CD4-positive, CD25-positive, alpha-beta regulatory T cell (primary cell): ENCODE measurements at regions not wholly inside any gene's neighbourhood (a gene's known extent, or its start where the extent isn't known, plus 50 kb on each side); places are given as distances from the start of the nearest gene placed in this dataset.

ENCODE experiments used
- ATAC-seq, 2 donors: fragments of 150-1000 bp; cut with Tn5 transposase; one replicate each; pipeline ENCODE4 v1.10.0; 2021; ENCODE audit warnings: low read depth in 2 of 2, moderate number of reproducible peaks in 2 of 2, moderate library complexity in 1 of 2
- DNase-seq, 3 donors: peaks; one replicate each; pipeline versions ENCODE4 v3.0.0 to v3.0.0-alpha.2; 2012 to 2022; ENCODE audit warnings: mixed read lengths in 1 of 3
- H3K27ac ChIP-seq: one replicate; pipeline ENCODE4 v1.7.0; 2013; ENCODE audit warnings: mild to moderate bottlenecking, low read length; ENCODE audit not compliant: insufficient read depth, poor library complexity, severe bottlenecking
- H3K27me3 ChIP-seq: one replicate; pipeline ENCODE4 v1.7.0; 2013; ENCODE audit warnings: low read length; ENCODE audit not compliant: control insufficient read depth, insufficient read depth
- H3K36me3 ChIP-seq: one replicate; pipeline ENCODE4 v1.7.0; 2013; ENCODE audit warnings: mild to moderate bottlenecking, low read length, moderate library complexity; ENCODE audit not compliant: control insufficient read depth, insufficient read depth
- H3K4me1 ChIP-seq: 2 replicates; pipeline ENCODE4 v1.7.0; 2013; ENCODE audit warnings: mild to moderate bottlenecking, low read length; ENCODE audit not compliant: insufficient read depth, control insufficient read depth, poor library complexity, severe bottlenecking
- H3K4me3 ChIP-seq: one replicate; pipeline ENCODE4 v1.7.0; 2013; ENCODE audit warnings: low read depth, mild to moderate bottlenecking, low read length, moderate library complexity
- H3K9me3 ChIP-seq, 2 experiments: 1 replicate in 1 of 2; 2 replicates in 1 of 2; pipeline ENCODE4 v1.7.0; 2013; ENCODE audit warnings: low read length in 2 of 2, mild to moderate bottlenecking in 1 of 2, moderate library complexity in 1 of 2; ENCODE audit not compliant: control insufficient read depth in 2 of 2
- H3K27ac Mint-ChIP-seq, 3 donors: one replicate each; pipeline ENCODE4 v1.8.0; 2020 to 2022; ENCODE audit warnings: mild to moderate bottlenecking in 3 of 3, mixed read lengths in 3 of 3, moderate library complexity in 2 of 3
- H3K27me3 Mint-ChIP-seq: one replicate; pipeline ENCODE4 v1.8.0; 2022; ENCODE audit warnings: mild to moderate bottlenecking, mixed read lengths
- H3K36me3 Mint-ChIP-seq: one replicate; pipeline ENCODE4 v1.8.0; 2020; ENCODE audit warnings: mixed read lengths
- H3K4me1 Mint-ChIP-seq, 4 donors: one replicate each; pipeline ENCODE4 v1.8.0; 2020 to 2022; ENCODE audit warnings: mixed read lengths in 4 of 4, mild to moderate bottlenecking in 1 of 4
- H3K4me3 Mint-ChIP-seq, 4 donors: one replicate each; pipeline ENCODE4 v1.8.0; 2020 to 2022; ENCODE audit warnings: mild to moderate bottlenecking in 4 of 4, mixed read lengths in 4 of 4, moderate library complexity in 3 of 4
- H3K9me3 Mint-ChIP-seq, 7 donors: one replicate each; pipeline ENCODE4 v1.8.0; 2020 to 2022; ENCODE audit warnings: mixed read lengths in 7 of 7, mild to moderate bottlenecking in 3 of 7, moderate library complexity in 2 of 7

DNA sequence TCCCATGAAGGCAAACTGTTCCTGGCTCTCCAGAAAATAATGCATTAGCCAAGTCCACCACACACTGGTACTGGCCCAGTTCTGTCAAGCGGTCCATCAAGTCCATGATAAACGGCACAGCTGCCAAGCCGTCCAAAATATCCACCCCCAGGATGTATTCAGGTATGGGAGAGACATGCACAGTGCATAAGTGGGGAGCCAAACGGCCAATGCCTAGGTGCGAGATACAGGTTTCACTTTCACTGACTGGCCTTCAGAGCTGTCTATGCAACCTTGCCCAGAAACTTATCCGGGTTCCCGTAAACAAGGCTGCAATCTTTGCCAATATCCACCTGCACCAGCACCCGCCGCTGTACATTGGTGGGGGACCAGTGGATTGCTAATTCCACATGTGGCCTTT lies 795.8 kb downstream of the EFNA5 start:
- H3K9me3 Mint-ChIP-seq: peaks cover 0 to 9% (median 1%) of the 10 kb centered on the region in 7 donors
- no peaks in the 10 kb centered on the region for H3K27me3 Mint-ChIP-seq
- Histone ChIP-seq H3K36me3 (no peaks in the 10 kb centered on the region), H3K27me3 (no peaks in the 10 kb centered on the region), H3K4me1 (no peaks in the 10 kb centered on the region), H3K9me3 (no peaks in the 10 kb centered on the region), H3K4me3 (no peak overlapping the region), H3K27ac (no peak overlapping the region)
- H3K27ac Mint-ChIP-seq: no peak overlapping the region
- H3K4me3 Mint-ChIP-seq: no peak overlapping the region
- no peak for ATAC-seq
- H3K36me3 Mint-ChIP-seq: no peaks in the 10 kb centered on the region
- no peaks in the 10 kb centered on the region for H3K4me1 Mint-ChIP-seq
- DNase-seq: no peak

GRCh38 chr5:106874531-106874930 lies 796.2 kb downstream of the EFNA5 start:
- no peaks in the 10 kb centered on the region for H3K4me1 ChIP-seq
- no peaks in the 10 kb centered on the region for H3K36me3 ChIP-seq
- H3K4me3 Mint-ChIP-seq: no peak overlapping the region
- no peaks in the 10 kb centered on the region for H3K9me3 ChIP-seq
- no peaks in the 10 kb centered on the region for H3K27me3 ChIP-seq
- H3K9me3 Mint-ChIP-seq: peaks cover 0 to 9% (median 1%) of the 10 kb centered on the region in 7 donors
- no peak overlapping the region for H3K27ac ChIP-seq
- no peak for ATAC-seq
- no peak overlapping the region for H3K4me3 ChIP-seq
- H3K36me3 Mint-ChIP-seq: no peaks in the 10 kb centered on the region
- H3K4me1 Mint-ChIP-seq: no peaks in the 10 kb centered on the region
- H3K27me3 Mint-ChIP-seq: no peaks in the 10 kb centered on the region
- no peak for DNase-seq
- H3K27ac Mint-ChIP-seq: no peak overlapping the region

DNA sequence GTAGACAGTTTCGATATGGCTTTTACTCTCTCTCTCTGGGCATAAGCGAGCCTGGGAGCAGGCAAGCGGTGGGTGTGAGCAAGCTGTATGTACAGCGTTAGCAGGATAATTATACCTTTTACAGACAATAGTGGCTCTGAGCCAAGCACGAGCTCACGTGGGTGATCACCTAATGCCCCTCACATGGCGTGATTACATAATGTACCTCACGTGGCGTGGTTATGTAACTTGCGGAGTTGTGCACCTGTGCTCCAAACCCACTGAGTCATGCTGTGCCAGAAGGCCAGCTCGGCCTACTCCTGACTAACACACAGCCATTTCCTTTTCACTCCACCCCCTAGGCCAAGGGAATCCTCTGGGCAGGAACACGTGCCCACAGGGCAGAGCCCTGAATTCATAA lies 797.2 kb downstream of the EFNA5 start:
- H3K27me3 ChIP-seq: no peaks in the 10 kb centered on the region
- H3K4me1 Mint-ChIP-seq: no peaks in the 10 kb centered on the region
- H3K9me3 ChIP-seq: no peaks in the 10 kb centered on the region
- DNase-seq: no peak
- no peak overlapping the region for H3K4me3 ChIP-seq
- peaks cover 0 to 9% (median 1%) of the 10 kb centered on the region in 7 donors for H3K9me3 Mint-ChIP-seq
- ATAC-seq: no peak
- H3K27me3 Mint-ChIP-seq: no peaks in the 10 kb centered on the region
- H3K27ac Mint-ChIP-seq: no peak overlapping the region
- H3K36me3 Mint-ChIP-seq: no peaks in the 10 kb centered on the region
- H3K4me1 ChIP-seq: no peaks in the 10 kb centered on the region
- H3K36me3 ChIP-seq: no peaks in the 10 kb centered on the region
- no peak overlapping the region for H3K4me3 Mint-ChIP-seq
- H3K27ac ChIP-seq: no peak overlapping the region

GRCh38 chr5:106865279-106865678 lies 805.5 kb downstream of the EFNA5 start:
- Mint-ChIP-seq H3K4me3 (no peak overlapping the region), H3K9me3 (peaks cover 0 to 11% (median 2%) of the 10 kb centered on the region in 7 donors), H3K27ac (no peak overlapping the region), H3K4me1 (no peaks in the 10 kb centered on the region), H3K27me3 (no peaks in the 10 kb centered on the region), H3K36me3 (no peaks in the 10 kb centered on the region)
- ATAC-seq (no peak), DNase-seq (no peak)
- H3K9me3 ChIP-seq: no peaks in the 10 kb centered on the region
- H3K36me3 ChIP-seq: no peaks in the 10 kb centered on the region
- H3K4me3 ChIP-seq: no peak overlapping the region
- no peak overlapping the region for H3K27ac ChIP-seq
- no peaks in the 10 kb centered on the region for H3K4me1 ChIP-seq
- no peaks in the 10 kb centered on the region for H3K27me3 ChIP-seq

GRCh38 chr5:106862450-106863193 lies 808.1 kb downstream of the EFNA5 start:
- no peaks in the 10 kb centered on the region for H3K36me3 Mint-ChIP-seq
- H3K9me3 Mint-ChIP-seq: peaks cover 0 to 8% (median 4%) of the 10 kb centered on the region in 7 donors
- no peak for ATAC-seq
- Histone ChIP-seq H3K9me3 (no peaks in the 10 kb centered on the region), H3K27ac (no peak overlapping the region), H3K4me1 (no peaks in the 10 kb centered on the region), H3K4me3 (no peak overlapping the region), H3K27me3 (no peaks in the 10 kb centered on the region), H3K36me3 (no peaks in the 10 kb centered on the region)
- DNase-seq: no peak
- H3K4me1 Mint-ChIP-seq: no peaks in the 10 kb centered on the region
- H3K4me3 Mint-ChIP-seq: no peak overlapping the region
- H3K27me3 Mint-ChIP-seq: no peaks in the 10 kb centered on the region
- H3K27ac Mint-ChIP-seq: no peak overlapping the region

DNA sequence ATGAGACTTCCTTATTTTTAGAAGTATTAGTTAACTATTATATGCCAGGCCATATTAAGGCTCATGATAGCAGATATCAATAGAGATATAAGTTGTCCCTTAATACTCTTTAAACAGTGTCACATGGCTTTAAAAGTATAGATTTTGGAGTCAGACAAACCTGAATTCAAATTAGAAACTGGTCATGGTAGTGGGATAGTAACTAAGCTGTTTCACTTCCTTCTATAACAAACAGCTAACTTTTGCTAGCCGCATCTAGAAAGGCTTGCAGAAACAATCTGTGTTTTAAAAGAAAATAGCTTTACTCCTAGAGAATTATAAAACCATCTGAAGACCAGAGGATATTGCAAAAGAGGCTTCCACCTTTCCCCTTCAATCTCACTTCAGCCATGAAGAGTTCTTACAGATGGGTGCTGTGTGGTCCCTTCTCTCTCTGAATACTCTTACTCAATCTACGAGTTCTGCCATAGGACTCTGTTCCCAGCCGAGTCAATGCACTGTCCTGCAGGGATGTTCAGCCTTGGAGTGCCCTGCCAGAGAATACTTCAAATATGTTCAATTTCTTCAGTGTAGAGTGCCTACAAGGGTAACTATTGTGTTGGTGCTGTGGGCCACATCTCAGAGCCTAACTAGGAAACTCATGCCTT lies 810.2 kb downstream of the EFNA5 start:
- H3K36me3 ChIP-seq: no peaks in the 10 kb centered on the region
- peaks cover 0 to 4% of the 10 kb centered on the region in 2 experiments for H3K9me3 ChIP-seq
- no peaks in the 10 kb centered on the region for H3K4me1 ChIP-seq
- no peak overlapping the region for H3K4me3 ChIP-seq
- no peaks in the 10 kb centered on the region for H3K27me3 ChIP-seq
- Mint-ChIP-seq H3K36me3 (no peaks in the 10 kb centered on the region), H3K27me3 (no peaks in the 10 kb centered on the region), H3K27ac (no peak overlapping the region), H3K4me1 (no peaks in the 10 kb centered on the region), H3K9me3 (peaks cover 0 to 8% (median 3%) of the 10 kb centered on the region in 7 donors), H3K4me3 (no peak overlapping the region)
- no peak overlapping the region for H3K27ac ChIP-seq
- DNase-seq (no peak), ATAC-seq (no peak)

GRCh38 chr5:106858616-106859015 lies 812.1 kb downstream of the EFNA5 start:
- no peak overlapping the region for H3K4me3 Mint-ChIP-seq
- no peaks in the 10 kb centered on the region for H3K4me1 ChIP-seq

DNA sequence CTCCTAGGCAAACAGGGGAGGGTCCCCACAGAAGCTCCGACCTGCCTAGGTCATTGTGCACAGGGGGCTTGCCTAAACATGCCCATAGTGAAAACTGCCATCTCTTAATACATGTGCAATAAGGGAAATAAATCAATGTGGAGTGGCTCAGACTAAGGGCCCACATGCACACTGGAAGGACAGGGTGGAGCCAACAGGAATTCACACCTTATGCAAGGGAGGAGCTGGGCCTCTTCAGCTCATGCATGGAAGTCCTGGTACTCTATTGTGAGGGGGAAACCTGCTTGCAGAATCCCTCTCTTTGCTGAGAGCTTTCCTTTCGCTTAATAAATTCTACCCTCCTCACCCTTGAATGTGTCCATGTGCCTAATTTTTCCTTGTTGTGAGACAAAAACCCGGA lies 815.8 kb downstream of the EFNA5 start:
- H3K36me3 ChIP-seq: no peaks in the 10 kb centered on the region
- H3K4me1 ChIP-seq: no peaks in the 10 kb centered on the region
- H3K4me3 ChIP-seq: no peak overlapping the region
- Mint-ChIP-seq H3K4me1 (no peaks in the 10 kb centered on the region), H3K36me3 (no peaks in the 10 kb centered on the region), H3K9me3 (peaks cover 0 to 6% (median 2%) of the 10 kb centered on the region in 7 donors), H3K27me3 (no peaks in the 10 kb centered on the region), H3K27ac (no peak overlapping the region), H3K4me3 (no peak overlapping the region)
- peaks cover 0 to 4% of the 10 kb centered on the region in 2 experiments for H3K9me3 ChIP-seq
- H3K27ac ChIP-seq: no peak overlapping the region
- ATAC-seq (no peak), DNase-seq (no peak)
- H3K27me3 ChIP-seq: no peaks in the 10 kb centered on the region

More at GRCh38 chr5:106858616-106859015, 812.1 kb downstream of the EFNA5 start:
- Histone ChIP-seq H3K4me3 (no peak overlapping the region), H3K9me3 (peaks cover 0 to 4% of the 10 kb centered on the region in 2 experiments), H3K36me3 (no peaks in the 10 kb centered on the region), H3K27ac (no peak overlapping the region), H3K27me3 (no peaks in the 10 kb centered on the region)
- H3K27ac Mint-ChIP-seq: no peak overlapping the region
- no peaks in the 10 kb centered on the region for H3K36me3 Mint-ChIP-seq
- H3K9me3 Mint-ChIP-seq: peaks cover 0 to 5% (median 0%) of the 10 kb centered on the region in 7 donors
- ATAC-seq (no peak), DNase-seq (no peak)
- no peaks in the 10 kb centered on the region for H3K27me3 Mint-ChIP-seq
- H3K4me1 Mint-ChIP-seq: no peaks in the 10 kb centered on the region
